ENCODE measurements at regions not wholly inside any gene's neighbourhood (a gene's known extent, or its start where the extent isn't known, plus 50 kb on each side); places are given as distances from the start of the nearest gene placed in this dataset.
"Not testable (repeated sequence)": the region's sequence is repeated elsewhere in the genome, so short reads cannot be mapped to it uniquely, and the experiment has no call there.

DNA sequence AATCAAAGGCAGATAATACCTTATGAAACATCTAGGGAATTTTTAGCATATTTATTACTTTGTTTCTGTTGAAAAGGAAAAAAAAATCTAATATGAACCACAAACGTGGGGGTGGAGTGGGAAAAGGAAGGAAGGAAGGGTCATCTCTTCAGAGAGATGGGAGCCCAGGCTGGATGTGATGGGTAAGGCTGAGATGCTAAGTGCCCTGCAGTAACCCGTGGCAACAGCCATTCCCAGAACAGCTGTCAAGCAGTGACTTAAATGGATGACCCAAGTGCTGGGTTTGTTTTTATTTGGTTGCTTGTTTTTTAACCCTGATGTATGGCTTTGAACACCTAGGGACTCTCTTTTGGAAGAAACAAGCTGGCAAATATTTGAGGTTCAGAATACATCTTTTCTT, 50.7 kb upstream of the KLF7 start:
- DNase-seq, result no peak

DNA sequence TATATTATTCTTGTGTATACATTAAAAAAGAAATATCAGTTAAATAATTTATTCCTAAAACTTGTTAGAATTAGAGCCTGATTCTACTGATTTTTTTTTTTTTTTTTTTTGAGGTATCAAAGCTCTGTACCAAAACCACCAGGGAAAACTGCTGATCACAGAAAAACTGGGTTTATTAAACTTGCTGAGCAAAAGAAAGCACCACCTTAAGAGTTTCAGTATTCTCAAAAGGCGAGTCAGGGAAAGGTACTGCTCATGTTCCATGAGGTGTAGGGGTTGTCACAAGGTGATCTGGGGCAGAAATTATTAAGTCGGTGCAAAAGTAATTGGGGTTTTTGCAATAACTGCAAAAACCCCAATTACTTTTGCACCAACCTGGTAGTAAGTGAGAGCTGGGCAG, 51.7 kb upstream of the KLF7 start:
- no peak for DNase-seq

DNA sequence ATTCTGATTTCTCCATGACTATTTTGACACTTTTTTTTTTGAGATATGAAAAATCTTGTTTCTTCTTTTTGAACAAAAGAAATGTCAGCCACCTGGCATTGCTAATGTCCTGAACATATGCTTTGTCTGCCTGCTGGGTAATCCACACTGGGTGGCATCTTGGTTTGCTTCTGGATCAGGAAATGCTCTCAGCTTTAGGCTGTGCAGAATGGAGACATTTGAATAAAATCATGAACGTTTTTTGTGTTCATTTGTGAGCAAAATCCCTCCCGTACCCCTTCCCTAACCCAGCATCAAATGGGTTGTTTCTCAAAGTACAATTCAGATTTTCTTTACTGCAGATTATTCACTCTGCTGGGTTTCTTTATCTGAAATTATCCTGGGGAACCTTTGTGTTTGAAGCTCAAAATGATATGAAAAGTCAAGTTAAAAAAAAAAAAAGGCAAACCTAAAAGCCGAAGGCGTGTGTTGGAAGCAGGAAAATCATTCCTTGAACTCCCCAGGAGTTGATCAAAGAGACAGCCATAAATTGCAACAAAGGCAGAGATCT, 53.4 kb upstream of the KLF7 start:
- no peak for DNase-seq

DNA sequence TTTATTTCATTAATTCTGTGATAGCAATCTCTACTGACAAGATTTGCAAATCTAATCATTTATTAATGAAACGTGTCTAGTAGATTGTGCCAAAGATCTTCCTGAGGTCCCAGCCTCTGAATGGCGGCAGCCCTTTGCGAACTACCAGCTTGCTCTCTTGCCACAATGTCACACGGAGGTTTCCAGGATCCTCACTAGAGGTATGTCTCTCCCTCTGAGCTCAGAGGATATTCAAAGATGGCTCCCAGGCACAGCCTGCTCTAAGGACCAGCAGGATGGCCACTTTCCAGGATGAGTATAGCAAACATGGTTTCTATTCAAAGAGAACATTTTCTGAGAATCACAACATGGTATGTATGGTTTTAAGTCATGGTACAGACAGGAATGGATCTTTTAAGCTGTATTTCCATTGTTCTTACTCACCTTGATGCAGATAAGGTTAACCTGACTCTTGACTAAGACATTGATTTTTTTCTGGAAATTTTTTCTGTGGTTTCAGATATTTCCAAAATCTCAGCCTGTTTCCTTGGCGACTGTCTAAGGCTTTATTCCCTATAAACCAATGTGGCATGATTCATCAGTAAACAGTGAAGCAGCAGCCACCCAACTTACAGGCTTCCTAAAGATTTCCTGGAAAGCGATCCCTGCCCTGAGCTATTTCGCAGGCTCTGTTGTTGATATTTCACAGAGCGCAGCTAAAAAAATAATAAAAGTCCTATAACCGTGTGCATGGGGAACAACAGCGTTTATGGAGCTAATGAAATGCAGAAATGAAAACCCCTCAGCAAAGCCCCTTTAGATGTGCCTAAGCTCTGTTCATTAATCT, 54.1 kb upstream of the KLF7 start:
- DNase-seq, result no peak

DNA sequence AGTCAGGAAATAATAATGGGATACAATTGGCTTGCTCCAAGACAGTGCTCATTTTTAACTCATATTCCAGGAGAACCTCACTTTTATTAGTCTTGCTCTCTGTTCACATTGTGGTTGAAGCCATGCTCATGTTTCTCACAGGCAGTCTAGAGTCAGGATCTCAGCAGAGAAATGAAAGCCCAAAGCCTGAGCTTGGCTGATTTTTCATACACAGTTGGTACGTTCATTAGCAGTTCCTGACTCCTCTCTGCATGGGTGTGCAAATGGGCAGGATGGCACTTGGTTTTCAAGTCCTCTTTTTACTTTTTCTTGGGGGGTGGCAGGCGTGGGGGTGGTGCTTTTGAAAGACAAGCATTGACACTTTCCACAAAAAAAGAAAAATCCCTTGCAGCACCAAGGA, 56.0 kb upstream of the KLF7 start:
- DNase-seq, result no peak

DNA sequence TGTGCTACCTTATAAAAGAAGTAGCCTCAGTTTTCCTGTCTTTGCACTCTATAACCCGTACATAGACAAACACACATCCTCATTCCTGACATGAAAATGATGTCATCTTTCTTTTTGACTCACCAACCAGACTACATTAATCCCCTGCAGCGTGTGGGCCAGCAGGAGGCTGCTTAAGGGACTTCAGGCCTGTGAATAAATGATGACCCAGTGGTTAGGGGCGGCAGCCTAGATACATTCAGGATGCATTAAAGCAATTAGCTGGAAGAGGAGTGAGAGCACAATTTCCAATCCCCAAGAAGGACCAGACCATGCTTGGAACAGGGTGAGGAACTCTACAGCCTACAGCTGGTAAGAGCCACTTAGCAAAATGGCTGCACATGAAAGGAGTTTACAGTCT, 57.3 kb upstream of the KLF7 start:
- no peak for DNase-seq

DNA sequence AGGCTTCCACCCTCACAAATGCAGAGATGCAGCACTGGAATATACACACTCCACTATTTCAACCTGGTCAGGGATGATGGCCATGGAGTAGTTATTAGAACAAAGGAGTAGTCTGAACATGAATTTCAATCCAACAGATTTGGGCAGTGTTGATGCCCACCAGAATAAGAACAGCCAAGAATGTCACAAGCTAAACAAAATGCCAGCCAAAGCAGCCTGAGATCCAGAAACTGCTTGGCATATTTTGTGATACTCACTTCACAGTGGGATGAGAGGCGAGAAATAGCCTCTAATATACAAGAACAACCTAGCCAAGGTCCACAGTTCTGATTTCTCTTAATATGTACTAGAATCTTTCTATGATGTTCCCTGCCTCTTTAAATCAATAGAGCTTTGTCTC, 58.6 kb upstream of the KLF7 start:
- no peak for DNase-seq

DNA sequence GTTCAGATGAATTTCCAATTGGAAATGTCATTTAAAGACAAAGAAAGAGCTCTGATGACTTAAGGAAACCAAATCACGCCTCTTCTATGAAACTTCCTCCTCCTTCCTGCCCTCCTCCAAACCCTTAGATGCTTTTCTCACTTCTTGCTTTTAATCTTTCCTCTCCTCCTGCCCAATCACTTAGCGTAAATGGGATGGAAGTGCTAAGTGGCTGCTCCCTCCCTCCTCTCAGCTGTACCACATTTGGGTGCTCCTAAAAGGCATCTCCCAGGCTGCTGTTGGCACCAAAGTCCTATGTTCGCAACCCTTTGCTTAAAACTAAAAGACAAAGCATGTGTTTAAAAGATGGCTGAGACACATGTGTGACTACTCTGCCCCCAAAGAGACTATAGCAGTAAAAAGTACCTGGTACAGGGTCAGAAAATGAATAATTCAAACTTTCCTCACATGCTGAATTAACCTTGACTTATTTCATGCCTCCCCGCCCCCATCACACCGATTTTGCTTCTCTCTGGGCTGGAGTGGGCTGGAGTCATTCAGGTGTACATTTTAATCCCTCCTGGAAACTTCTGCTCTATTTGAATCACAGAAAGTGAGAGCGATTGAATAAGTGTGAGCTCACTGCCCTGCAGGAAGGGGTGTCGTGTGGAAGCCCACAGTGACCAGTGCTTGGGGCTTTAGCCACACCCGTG, 59.2 kb upstream of the KLF7 start:
- no peak for DNase-seq

DNA sequence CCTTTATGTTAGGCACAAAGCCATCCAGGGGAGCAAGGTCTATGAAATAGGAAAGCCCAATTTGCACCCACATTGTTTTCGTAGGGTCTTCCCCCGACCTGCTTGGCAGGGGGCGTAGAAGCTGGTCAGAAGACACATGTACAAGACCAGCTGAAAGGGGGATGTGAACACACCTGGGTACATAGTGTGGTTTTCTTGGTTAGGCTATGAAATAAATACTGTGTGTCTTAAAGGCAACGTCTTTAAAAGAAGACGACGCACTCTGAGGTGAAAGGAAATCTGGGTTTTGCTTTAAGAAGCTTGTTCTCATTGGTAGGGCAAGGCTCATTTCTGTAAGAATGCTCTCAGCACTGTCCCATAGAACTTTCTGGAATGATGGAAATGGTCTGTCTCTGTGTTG, 60.0 kb upstream of the KLF7 start:
- DNase-seq, result no peak

DNA sequence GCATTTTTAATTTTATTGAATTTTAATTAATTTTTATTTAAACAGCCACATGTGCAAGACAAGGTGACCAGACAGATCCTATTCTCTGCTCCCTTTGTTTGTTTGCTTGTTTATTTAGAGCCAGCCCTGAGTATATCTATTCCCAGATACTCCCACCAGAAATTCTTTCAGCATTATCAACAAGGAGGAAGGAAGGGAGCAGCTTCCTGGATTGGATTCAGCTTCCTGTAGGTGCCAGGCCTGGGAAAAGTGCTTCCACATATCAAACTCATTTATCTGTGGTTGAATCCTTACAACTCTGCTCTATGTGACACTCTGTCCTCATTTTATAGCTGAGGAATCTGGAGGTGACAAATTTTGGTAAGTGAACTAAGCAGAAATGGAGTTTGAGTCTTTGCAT, 60.5 kb upstream of the KLF7 start:
- DNase-seq, result no peak

DNA sequence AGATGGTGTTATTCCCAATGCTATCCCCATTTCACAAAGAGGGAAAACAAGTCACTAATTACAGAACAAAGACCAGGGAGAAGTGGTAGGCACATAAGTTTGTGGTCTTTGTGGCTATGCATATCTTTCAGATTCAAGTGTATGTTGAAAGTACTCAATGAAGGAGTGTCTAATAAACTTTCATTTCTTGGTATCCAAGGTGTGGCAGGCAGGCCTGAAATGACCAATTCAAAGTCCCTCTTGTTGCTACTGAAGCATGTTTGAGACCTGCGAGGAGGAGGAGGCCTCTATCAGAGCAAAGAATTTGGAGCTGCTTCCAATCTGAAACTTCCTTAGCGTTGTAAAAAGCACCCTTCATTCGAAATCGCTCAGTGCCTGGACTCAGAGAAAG, 60.9 kb upstream of the KLF7 start:
- no peak for DNase-seq

DNA sequence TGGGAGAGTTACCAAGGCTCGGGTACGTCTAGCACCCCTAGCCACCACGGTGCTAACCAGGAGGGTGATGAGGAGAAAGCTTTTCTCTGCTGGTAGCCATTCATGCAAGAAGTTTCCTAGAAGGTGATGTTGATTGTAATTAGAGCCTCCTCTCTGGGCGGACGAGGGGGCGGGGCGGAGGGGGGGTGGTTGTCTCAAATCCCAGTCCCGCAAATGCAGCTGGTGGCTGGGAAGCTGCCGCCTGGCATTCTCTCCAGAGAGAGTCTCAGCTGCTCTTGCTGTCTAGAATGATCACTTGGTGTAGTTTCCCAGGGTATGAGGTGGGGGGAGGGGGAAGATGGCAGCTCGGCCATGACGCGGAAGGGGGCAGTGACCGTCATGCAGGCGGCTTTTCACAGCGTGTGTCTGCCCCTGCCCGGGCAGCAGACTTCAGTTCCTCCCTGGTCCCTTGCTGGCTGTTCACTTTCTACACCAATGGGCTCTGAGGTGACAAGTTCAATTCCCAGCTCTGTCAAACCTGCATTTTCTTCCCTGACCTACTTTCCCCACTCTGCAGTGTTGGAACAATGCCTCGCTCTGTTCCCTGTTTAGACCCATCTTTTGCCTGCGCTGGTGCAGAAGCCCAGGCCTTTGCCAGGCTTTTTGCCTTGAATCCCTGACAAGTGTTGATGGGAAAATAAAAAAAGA, 61.5 kb upstream of the KLF7 start:
- DNase-seq, result no peak

DNA sequence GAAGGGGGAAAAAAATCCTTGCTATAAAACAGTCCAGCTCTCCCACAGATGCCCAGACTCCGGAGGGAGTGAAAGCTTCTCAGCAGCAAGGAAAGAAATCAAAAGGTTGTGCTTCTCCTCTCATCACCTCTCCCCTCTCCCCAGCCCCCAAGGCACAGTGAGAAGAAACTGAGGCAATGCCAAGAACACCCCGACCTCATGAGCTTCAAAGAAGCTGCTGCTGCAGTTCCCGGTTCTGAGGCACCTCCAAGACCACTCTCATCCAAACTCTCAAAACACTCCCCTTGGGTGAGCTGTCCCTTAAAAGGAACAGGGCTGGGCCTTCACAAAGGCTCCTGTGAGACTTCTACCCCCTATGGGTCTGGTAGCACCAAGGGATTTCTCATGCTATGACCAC, 62.0 kb upstream of the KLF7 start:
- DNase-seq, result no peak

DNA sequence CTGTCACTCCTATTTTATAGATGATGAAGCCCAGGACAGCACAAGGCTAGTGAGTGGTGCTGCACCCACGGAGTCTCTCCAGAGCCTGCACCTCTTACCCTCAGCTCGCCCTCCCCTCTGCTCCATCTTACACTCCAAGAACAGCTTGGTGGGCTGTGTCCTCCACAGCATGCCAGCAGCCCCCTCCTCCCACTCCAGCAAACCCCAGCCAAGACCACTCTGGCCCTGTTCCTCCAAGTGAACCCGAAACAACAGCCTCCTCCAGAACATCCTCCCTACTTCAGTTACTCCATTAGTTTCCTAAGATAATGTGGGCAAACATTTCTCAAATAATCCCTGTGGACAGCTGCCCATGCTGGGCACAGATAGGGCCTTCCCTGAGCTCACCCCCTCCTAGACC, 62.7 kb upstream of the KLF7 start:
- DNase-seq, result no peak

DNA sequence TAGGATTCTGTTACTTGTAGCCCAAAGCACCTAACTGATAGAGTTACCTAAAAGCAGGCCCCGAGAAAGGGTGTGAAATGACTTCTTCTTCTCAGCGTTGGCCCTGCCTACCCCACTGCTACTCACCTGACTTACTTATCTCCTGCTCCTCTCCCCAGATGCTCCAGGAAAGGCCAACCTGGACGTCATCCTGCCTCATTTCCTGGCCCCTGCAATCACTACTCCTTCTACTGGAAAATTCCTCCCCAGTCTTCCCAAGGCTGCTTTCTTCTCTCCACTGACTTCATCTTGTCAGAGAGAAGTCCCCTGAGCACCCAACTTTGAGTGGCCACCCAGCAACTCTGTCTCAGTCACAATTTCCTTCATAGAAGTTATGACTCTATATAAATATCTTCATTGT, 63.4 kb upstream of the KLF7 start:
- no peak for DNase-seq

DNA sequence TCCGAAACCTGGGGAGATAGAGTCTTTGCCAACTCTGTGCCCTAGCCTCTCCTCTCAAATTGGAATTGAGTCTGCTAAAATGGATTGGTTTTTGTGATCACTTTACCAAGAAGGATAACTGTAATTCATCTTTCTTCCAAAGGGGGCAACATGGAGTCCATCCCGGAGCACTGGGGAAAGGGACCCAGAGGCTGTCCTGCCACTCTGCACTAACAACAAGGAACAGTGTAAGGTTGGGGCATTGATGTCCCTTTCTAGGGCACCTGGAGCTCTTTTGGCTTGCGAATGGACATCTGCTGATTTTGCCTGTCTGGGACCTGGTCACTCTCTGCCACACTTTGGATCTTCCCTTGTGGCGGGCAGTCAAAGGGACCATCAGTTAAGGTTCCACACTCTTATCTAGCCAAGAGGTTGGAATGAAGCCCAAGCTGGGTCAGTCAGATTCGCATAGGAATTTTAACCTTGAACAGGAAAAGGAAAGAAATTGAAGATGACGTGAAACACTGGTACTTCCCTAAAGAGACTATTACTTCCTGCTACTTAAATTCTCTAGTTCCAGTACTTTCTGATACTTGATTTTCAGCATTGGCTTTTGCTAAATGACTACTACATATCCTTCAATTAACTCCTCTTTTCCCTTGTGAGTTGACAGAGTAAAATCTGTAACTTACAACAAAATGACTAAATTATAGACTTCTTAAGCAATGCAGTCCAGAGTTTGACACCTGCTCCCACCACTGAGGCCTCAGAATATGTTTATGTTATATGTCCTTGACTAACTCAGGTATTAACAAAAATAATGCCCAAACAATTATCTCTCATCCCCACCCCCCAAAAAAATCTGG, 64.7 kb upstream of the KLF7 start:
- DNase-seq, result peak; percentile 71

DNA sequence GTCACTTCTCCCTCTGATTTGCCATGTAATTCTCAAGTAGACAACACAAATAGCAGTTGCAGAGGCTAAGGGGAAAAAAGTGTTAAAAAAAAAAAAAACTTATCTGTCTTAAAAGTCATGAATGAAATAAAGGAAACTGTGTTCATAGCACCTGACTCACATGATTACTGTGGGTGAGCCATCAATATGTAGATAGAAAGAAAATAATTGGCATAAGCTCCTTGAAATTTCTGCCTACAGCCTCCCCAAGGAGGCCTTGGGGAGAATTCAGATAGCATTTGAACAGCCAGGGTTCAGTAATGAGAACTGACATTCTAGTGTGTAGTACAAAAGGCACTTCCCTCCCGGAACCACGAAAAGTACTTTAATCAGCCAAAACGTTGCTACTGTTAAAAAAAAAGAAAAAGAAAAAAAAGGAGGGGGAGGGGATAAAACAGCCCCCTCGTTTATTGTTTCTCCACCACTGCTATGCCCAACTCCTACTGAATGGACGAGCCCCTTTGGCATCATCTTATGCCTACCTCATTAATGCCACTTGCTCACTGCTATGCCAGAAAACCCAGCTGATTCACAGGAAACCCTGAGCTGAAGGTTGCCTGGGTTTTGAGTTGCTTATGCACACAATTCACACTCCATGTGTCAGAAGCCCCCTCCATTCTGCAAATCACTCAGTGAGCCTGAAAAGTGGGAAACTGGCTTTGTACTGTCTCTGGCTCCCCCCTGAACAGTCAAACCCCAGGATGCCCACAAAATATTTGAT, 65.5 kb upstream of the KLF7 start:
- DNase-seq, result no peak

DNA sequence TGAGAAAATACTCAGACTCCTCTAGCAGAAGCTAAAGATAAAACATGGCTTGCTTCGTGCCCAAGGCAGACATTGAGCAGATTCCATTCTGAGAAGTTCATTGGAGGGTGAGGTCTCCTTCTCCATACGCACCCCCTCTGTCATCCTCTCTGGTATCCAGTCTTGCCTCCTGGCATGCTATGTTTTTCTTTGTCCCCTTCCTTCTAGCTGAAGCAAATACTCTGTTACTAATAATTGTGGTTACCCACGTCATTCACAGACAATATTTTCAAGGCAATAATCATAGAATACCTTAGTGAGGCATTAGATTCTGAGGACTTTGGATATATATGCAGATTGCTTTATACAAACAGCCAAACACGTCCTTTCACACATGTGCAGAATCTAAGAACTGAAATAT, 66.2 kb upstream of the KLF7 start:
- DNase-seq, result no peak

DNA sequence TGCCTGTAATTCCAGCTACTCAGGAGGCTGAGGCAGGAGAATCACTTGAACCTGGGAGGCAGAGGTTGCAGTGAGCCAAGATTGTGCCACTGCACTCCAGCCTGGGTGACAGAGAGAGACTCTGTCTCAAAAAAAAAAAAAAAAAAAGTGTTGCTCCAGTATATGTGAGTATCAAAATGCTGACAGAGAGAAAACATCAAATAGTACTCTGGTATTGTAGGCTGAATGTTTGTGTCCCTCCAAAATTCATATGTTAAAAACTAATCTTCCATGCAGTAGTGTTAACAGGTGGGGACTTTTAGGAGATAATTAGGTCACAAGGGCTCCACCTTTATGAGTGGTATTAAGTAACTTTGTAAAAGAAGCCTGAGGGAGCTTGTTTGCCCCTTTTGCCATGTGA, 67.4 kb upstream of the KLF7 start:
- DNase-seq, result not testable (repeated sequence)

DNA sequence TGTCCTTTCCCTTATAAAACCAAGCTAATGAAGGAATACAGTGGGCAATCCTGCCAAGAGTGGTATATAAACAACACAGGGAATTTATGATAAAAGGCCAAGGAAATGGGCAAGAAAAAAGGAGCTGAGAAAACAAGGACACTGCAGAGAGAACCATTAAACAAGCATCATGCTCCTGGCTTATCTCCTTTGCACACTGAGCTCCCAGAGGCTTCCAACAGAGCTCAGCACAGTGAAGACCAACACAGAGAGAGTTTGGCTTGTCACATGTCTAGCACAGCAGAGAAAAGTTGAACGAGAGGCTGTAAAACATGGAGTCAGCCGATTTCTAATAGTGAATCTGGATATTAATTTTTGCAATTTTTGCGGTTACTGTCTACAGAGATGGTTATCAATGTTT, 68.0 kb upstream of the KLF7 start:
- DNase-seq, result no peak

DNA sequence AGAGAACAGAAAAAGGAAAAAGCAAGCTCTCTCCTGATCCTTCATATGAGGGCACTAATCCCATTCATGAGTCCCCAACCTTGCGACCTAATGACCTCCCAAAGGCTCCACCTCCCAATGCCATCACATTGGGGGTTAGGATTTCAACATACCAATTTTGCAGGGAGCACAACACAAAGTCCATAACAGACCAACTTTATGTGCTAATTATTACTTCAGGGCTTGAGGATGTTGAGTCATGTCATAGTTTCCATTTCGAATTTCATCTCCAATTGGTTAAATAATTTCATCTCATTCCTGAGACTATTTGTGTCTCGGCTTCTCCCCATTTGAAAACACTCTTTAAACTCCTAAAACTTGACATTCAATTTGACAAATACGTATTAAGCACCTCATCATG, 69.9 kb upstream of the KLF7 start:
- DNase-seq, result no peak

Measured in OCI-M1 (cell line).